ENCODE measurements at regions not wholly inside any gene's neighbourhood (a gene's known extent, or its start where the extent isn't known, plus 50 kb on each side); places are given as distances from the start of the nearest gene placed in this dataset.

DNA sequence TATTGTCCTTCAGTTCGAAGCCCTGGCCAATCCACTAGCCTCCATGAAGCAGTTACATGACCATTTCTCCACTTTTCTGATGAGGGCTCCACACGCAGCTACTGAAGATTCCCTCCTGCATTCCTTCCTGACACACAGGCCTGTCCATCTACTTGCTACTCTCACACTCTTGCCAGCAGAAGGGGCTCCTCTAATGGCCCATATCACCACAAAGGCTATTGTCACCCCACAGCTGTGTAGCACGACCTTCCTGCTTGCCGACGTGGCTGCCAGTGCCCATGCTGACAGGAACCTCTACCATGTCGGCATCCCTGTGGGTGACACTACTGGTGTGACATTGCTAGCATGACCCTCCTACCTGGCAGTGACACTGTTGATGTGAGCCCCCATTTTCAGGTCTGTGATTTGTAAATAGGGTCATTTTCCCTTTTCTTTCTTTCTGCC lies 1528.6 kb upstream of the TPTE start:
- H3K9me2 ChIP-seq (replicated peaks; ENCODE audit: insufficient read depth): no peaks in the 10 kb centered on the region
- no peaks in the 10 kb centered on the region for H3K79me2 ChIP-seq
- H3K27me3 ChIP-seq: no peaks in the 10 kb centered on the region
- H2AFZ ChIP-seq: no peak overlapping the region
- no peak overlapping the region for H3K4me2 ChIP-seq
- 56% methylated on average over 6 of the region's 6 CpGs for WGBS (ENCODE audit: low lambda C conversion rate, missing lambda C conversion rate)
- no peak for DNase-seq (ENCODE audit: low spot score)
- no peak overlapping the region for H3K27ac ChIP-seq
- H4K20me1 ChIP-seq (ENCODE audit: insufficient read depth, poor library complexity, severe bottlenecking): no peaks in the 10 kb centered on the region
- no peak for TF ChIP-seq EZH2 (IDR thresholded peaks at IDR 0.05; ENCODE audit: borderline replicate concordance)
- TF ChIP-seq, protein P1, sequence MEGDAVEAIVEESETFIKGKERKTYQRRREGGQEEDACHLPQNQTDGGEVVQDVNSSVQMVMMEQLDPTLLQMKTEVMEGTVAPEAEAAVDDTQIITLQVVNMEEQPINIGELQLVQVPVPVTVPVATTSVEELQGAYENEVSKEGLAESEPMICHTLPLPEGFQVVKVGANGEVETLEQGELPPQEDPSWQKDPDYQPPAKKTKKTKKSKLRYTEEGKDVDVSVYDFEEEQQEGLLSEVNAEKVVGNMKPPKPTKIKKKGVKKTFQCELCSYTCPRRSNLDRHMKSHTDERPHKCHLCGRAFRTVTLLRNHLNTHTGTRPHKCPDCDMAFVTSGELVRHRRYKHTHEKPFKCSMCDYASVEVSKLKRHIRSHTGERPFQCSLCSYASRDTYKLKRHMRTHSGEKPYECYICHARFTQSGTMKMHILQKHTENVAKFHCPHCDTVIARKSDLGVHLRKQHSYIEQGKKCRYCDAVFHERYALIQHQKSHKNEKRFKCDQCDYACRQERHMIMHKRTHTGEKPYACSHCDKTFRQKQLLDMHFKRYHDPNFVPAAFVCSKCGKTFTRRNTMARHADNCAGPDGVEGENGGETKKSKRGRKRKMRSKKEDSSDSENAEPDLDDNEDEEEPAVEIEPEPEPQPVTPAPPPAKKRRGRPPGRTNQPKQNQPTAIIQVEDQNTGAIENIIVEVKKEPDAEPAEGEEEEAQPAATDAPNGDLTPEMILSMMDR (IDR thresholded peaks at IDR 0.05; ENCODE audit: poor library complexity): no peak
- no peak overlapping the region for H3K4me3 ChIP-seq
- peaks cover 24% of the 10 kb centered on the region for H3K9me3 ChIP-seq (ENCODE audit: low read depth)
- H3K4me1 ChIP-seq (ENCODE audit: insufficient read depth): no peaks in the 10 kb centered on the region
- no peaks in the 10 kb centered on the region for H3K36me3 ChIP-seq (replicated peaks; ENCODE audit: insufficient read depth, low read depth)

DNA sequence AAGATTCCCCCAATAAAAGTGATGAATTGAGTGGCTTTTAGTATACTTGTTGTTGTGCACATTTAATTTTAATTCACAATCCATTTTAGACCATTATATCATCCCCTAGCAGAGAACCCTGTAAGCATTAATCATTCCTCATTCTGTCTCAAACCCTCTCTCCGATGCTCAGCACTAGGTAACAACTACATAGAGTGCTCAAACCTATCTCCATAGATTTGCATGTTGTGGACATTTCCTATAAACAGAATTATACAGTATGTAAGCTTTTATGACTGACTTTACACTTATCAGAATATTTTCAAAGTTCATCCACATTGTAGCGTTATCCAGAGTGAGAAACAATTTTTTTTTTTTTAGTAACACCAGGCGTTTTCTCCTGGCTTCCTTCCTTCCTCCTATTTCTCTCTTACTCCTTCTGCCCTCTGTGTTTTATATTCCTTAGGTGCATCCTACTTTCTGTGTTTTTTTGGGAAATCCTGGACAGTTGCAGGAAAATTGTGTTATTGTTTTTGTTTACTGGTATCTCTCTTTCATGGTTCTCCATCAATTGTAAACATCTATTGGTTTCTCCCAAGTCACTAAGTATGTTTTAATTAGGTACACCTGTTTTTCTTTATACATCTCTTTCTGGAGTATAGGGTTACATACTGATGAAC lies 1528.0 kb upstream of the TPTE start:
- no peak overlapping the region for H3K4me2 ChIP-seq
- H3K36me3 ChIP-seq (replicated peaks; ENCODE audit: insufficient read depth, low read depth): no peaks in the 10 kb centered on the region
- H2AFZ ChIP-seq: no peak overlapping the region
- H3K27me3 ChIP-seq: no peaks in the 10 kb centered on the region
- peaks cover 24% of the 10 kb centered on the region for H3K9me3 ChIP-seq (ENCODE audit: low read depth)
- H3K27ac ChIP-seq: no peak overlapping the region
- H3K79me2 ChIP-seq: no peaks in the 10 kb centered on the region
- WGBS (ENCODE audit: low lambda C conversion rate, missing lambda C conversion rate): 40% methylated on average over 3 of the region's 3 CpGs
- no peaks in the 10 kb centered on the region for H3K9me2 ChIP-seq (replicated peaks; ENCODE audit: insufficient read depth)
- DNase-seq (ENCODE audit: low spot score): no peak
- no peaks in the 10 kb centered on the region for H4K20me1 ChIP-seq (ENCODE audit: insufficient read depth, poor library complexity, severe bottlenecking)
- TF ChIP-seq, protein P1 (IDR thresholded peaks at IDR 0.05; ENCODE audit: poor library complexity): no peak
- TF ChIP-seq EZH2phosphoT487 (IDR thresholded peaks at IDR 0.05; ENCODE audit: low read depth, severe bottlenecking, unreplicated experiment): no peak
- no peak for TF ChIP-seq EZH2 (IDR thresholded peaks at IDR 0.05; ENCODE audit: borderline replicate concordance)
- H3K4me1 ChIP-seq (ENCODE audit: insufficient read depth): no peaks in the 10 kb centered on the region
- no peak overlapping the region for H3K4me3 ChIP-seq

DNA sequence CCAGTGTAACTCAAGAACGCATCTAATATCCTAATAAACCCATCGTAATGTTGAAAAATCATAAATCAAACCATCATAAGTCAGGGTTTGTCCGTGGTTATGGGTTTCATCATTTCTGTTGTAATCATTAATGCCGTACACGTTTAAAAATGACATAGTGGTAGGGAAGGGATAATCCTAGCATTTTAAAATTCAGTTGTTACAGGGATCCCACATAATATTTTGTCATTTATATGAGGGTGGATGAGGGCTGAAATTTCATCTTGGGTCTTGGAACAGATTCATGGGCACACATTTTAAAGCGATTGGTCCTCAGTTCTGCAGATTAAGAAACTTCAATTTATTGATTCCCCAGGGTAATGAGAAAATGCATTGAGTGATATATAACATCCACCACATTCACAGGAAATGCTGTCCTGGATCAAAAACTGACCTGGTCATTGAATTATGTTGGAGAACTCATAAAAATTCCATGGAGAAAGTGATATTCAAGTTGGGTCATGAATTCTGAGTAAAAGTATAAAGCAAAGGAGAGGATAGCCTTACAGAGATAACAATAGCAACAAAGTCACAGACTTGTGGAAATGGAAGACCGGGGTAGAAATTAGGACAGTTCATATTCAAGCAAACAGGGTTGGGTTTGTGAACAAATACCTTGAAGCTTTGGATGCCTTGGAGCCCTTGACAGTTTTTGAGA lies 1527.3 kb upstream of the TPTE start:
- Histone ChIP-seq H3K36me3 (replicated peaks; ENCODE audit: insufficient read depth, low read depth) (no peaks in the 10 kb centered on the region), H2AFZ (no peak overlapping the region), H3K27ac (no peak overlapping the region), H3K79me2 (no peaks in the 10 kb centered on the region), H3K4me1 (ENCODE audit: insufficient read depth) (no peaks in the 10 kb centered on the region), H3K9me3 (ENCODE audit: low read depth) (peaks cover 25% of the 10 kb centered on the region), H4K20me1 (ENCODE audit: insufficient read depth, poor library complexity, severe bottlenecking) (no peaks in the 10 kb centered on the region), H3K4me3 (no peak overlapping the region), H3K9me2 (replicated peaks; ENCODE audit: insufficient read depth) (no peaks in the 10 kb centered on the region), H3K4me2 (no peak overlapping the region), H3K27me3 (no peaks in the 10 kb centered on the region)
- DNase-seq (ENCODE audit: low spot score): no peak
- no peak for TF ChIP-seq EZH2phosphoT487 (IDR thresholded peaks at IDR 0.05; ENCODE audit: low read depth, severe bottlenecking, unreplicated experiment)
- 43% methylated on average over 7 of the region's 7 CpGs for WGBS (ENCODE audit: low lambda C conversion rate, missing lambda C conversion rate)
